ENCODE measurements at regions not wholly inside any gene's neighbourhood (a gene's known extent, or its start where the extent isn't known, plus 50 kb on each side); places are given as distances from the start of the nearest gene placed in this dataset.

GRCh38 chr5:18203296-18203695 is 569.0 kb downstream of the TAF11L14 start:
- H3K79me1 ChIP-seq (ENCODE audit: insufficient read depth, low read depth, low read length, poor library complexity, severe bottlenecking): no peaks in the 10 kb centered on the region
- no peak overlapping the region for H3K9ac ChIP-seq (ENCODE audit: extremely low read depth, insufficient read length, low read length)
- H2BK5ac ChIP-seq (ENCODE audit: insufficient read length, low read length): no peak overlapping the region
- H2AFZ ChIP-seq (ENCODE audit: low read length): no peak overlapping the region
- no peaks in the 10 kb centered on the region for H3K79me2 ChIP-seq (ENCODE audit: insufficient read depth, low read length)
- H4K5ac ChIP-seq (ENCODE audit: insufficient read length, low read depth, low read length): no peak overlapping the region
- H3T11ph ChIP-seq (ENCODE audit: low read length): no peak overlapping the region
- no peak overlapping the region for H4K91ac ChIP-seq (ENCODE audit: insufficient read length, low read depth, low read length)
- H3K23ac ChIP-seq (ENCODE audit: insufficient read length, low read depth, low read length): no peak overlapping the region
- peaks cover 7 to 13% (median 12%) of the 10 kb centered on the region in 3 experiments for H3K36me3 Mint-ChIP-seq (ENCODE audit: insufficient read depth in 1 of 3, low read depth in 3 of 3)
- no peaks in the 10 kb centered on the region for H3K27me3 Mint-ChIP-seq (ENCODE audit: low read depth)
- H2BK15ac ChIP-seq (ENCODE audit: low read depth, low read length): no peak overlapping the region
- no peaks in the 10 kb centered on the region for H3K23me2 ChIP-seq (ENCODE audit: insufficient read length, low read depth, low read length, poor library complexity, severe bottlenecking)
- H3K14ac ChIP-seq (ENCODE audit: insufficient read depth, low read length): no peak overlapping the region
- H3K9me3 Mint-ChIP-seq: peaks cover 13 to 19% of the 10 kb centered on the region in 2 experiments
- peaks cover 6% of the 10 kb centered on the region for H3K9me3 ChIP-seq (ENCODE audit: control insufficient read depth, low read depth, low read length)
- no peak overlapping the region for H3K4me2 ChIP-seq (ENCODE audit: insufficient read depth, insufficient read length, low read length)
- no peak overlapping the region for H3K27ac Mint-ChIP-seq
- no peak overlapping the region for H3K4ac ChIP-seq (ENCODE audit: low read depth, low read length)
- no peak overlapping the region for H2BK120ac ChIP-seq (ENCODE audit: low read depth, low read length, poor library complexity, severe bottlenecking)
- no peaks in the 10 kb centered on the region for H3K27me3 ChIP-seq (ENCODE audit: insufficient read depth, low read length)
- no peaks in the 10 kb centered on the region; the same call in 1 of the 2 replicates for H3K4me1 ChIP-seq (ENCODE audit: insufficient read depth, low read length)
- no peak overlapping the region for H4K8ac ChIP-seq (replicated peaks; ENCODE audit: insufficient read length, low read depth, low read length)
- H4K20me1 ChIP-seq (ENCODE audit: control insufficient read depth, insufficient read depth, insufficient read length): no peaks in the 10 kb centered on the region
- no peak overlapping the region for H3K4me3 Mint-ChIP-seq
- no CpG with 5 or more reads among the region's 1 CpG for WGBS (ENCODE audit: extremely low coverage, insufficient read length, low lambda C conversion rate)
- no peak overlapping the region for H2BK20ac ChIP-seq (ENCODE audit: low read depth, low read length, poor library complexity, severe bottlenecking)
- no peak overlapping the region for H3K27ac ChIP-seq (ENCODE audit: insufficient read length, low read depth, low read length)
- no peak for TF ChIP-seq CTCF (conservative IDR thresholded peaks at IDR 0.05)
- no peak overlapping the region for H2BK12ac ChIP-seq (ENCODE audit: insufficient read length, low read depth, low read length)
- H3K18ac ChIP-seq (ENCODE audit: insufficient read length, low read depth, low read length): no peak overlapping the region
- no peak for DNase-seq
- no peak overlapping the region for H2AK5ac ChIP-seq (ENCODE audit: insufficient read length, low read length)
- peaks cover 0 to 9% of the 10 kb centered on the region in 2 experiments; a peak in 3 of 4 replicates for H3K4me1 Mint-ChIP-seq
- no peak overlapping the region for H3K56ac ChIP-seq (ENCODE audit: insufficient read length, low read depth, low read length)

Data from H9 (cell line).